ENCODE measurements at regions not wholly inside any gene's neighbourhood (a gene's known extent, or its start where the extent isn't known, plus 50 kb on each side); places are given as distances from the start of the nearest gene placed in this dataset.
"Not testable (repeated sequence)": the region's sequence is repeated elsewhere in the genome, so short reads cannot be mapped to it uniquely, and the experiment has no call there.

DNA sequence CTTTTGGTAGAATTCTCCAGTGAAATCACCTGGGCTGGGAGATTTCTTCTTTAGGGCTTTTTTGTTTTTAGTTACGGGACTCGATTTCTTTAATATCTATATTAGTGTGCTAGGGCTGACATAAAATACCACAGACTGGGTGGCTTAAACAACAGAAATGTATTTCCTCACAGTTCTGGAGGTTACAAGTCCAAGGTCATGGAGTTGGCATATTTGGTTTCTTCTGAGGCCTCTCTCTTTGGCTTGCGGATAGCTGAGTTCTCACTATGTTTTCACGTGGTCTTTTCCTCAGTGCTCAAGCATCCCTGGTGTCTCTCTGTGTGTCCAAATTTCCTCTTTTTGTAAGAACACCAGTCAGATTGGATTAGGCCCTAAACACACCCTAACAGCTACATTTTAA lies 208.5 kb upstream of the DTNA start:
- peaks cover 8% of the 10 kb centered on the region for H3K79me2 ChIP-seq (ENCODE audit: control insufficient read depth, insufficient read depth, low read length, unreplicated experiment)
- no peaks in the 10 kb centered on the region for H3K27me3 ChIP-seq (ENCODE audit: insufficient read depth, low read length)
- H2AFZ ChIP-seq (ENCODE audit: low read length, unreplicated experiment), result no peak overlapping the region
- no peaks in the 10 kb centered on the region; the same call in 1 of the 2 replicates for H3K36me3 ChIP-seq (ENCODE audit: insufficient read depth, low read length)
- H3K4me1 ChIP-seq (ENCODE audit: control insufficient read depth, insufficient read depth, low read length, unreplicated experiment), result peaks cover 11% of the 10 kb centered on the region
- H3K4me3 ChIP-seq (ENCODE audit: low read depth, low read length), result no peak overlapping the region
- H3K27ac ChIP-seq (ENCODE audit: low read depth, low read length), result no peak overlapping the region

DNA sequence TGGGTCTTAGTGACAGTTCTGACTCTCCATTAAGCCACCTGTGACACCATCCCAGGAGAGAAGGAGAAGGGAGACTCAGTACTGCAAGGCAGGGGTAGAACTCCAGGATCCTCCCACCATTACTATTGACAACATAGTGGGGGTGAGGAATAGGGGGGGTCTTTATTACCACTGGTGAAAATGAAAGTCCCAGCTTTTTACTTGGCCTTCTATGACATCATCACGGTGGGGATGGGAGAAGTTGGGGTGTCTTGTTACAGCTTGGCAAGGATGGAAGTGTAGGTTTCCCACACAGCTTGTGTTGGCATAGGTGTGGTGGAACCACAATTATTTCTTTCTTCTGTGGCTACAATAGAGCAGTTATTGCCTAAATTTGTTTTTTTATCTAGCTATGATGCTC lies 203.9 kb upstream of the DTNA start:
- no peak overlapping the region for H3K4me3 ChIP-seq (ENCODE audit: low read depth, low read length)

DNA sequence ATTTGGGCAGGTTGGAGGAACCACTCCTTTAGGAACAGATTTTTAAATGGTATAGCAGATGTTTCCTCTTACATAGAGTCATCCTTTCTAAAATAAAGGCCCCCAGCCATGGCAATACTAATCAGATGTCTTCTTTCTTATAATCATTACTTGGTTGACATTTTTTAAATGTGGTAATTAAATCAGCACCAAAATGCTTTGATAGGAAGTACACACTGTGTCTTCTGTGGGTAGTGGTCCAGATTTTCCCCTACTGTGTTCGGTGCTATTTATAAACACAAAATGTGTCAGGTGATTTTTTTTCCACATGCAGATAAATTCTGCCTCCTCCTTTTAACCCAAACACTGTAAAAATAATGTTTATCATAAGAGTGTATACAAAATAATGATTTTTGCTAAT lies 200.9 kb upstream of the DTNA start:
- Histone ChIP-seq H3K36me3 (ENCODE audit: insufficient read depth, low read length) (no peaks in the 10 kb centered on the region), H3K4me1 (ENCODE audit: control insufficient read depth, insufficient read depth, low read length, unreplicated experiment) (peaks cover 49% of the 10 kb centered on the region), H3K79me2 (ENCODE audit: control insufficient read depth, insufficient read depth, low read length, unreplicated experiment) (peaks cover 7% of the 10 kb centered on the region), H3K4me3 (ENCODE audit: low read depth, low read length) (no peak overlapping the region), H3K27ac (ENCODE audit: low read depth, low read length) (no peak overlapping the region), H2AFZ (ENCODE audit: low read length, unreplicated experiment) (no peak overlapping the region), H3K27me3 (ENCODE audit: insufficient read depth, low read length) (no peaks in the 10 kb centered on the region)

More for the DNA sequence above, 203.9 kb upstream of the DTNA start:
- Histone ChIP-seq H3K27me3 (ENCODE audit: insufficient read depth, low read length) (no peaks in the 10 kb centered on the region), H3K27ac (ENCODE audit: low read depth, low read length) (no peak overlapping the region), H3K79me2 (ENCODE audit: control insufficient read depth, insufficient read depth, low read length, unreplicated experiment) (peaks cover 4% of the 10 kb centered on the region), H2AFZ (ENCODE audit: low read length, unreplicated experiment) (no peak overlapping the region), H3K36me3 (ENCODE audit: insufficient read depth, low read length) (no peaks in the 10 kb centered on the region), H3K4me1 (ENCODE audit: control insufficient read depth, insufficient read depth, low read length, unreplicated experiment) (peaks cover 36% of the 10 kb centered on the region)

DNA sequence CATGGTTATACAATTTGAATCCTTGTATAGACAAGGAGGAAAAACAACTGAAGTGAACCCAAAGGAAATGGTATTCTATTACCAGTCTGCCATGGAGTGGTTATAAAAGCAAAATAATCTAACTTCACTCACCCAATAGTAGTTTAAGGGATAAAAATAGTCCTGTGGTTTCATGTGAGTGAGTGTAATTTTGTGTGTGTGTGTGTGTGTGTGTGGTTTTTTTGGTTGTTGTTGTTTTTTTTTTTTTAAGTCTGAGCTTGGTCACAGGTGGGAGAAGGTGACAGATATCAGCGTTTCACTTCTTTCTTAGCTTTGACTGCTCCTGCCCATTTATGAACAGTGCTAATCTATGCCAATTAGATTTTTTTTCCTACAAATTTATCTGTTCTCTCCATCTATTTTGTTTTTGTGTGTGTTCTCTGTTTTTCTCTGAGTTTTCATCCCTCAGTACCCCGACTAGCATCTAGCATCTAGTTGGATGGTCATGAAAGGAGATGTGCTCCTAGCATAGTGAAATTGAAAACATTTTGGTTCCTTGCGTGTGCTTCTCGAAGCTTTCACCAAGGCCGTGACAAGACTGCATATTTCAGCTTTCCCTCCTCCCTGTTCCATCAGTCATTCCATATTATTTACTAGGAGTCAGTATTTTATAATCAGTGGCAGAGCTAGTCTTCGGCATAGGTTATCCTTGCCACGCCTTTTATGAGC lies 200.1 kb upstream of the DTNA start:
- peaks cover 7% of the 10 kb centered on the region for H3K79me2 ChIP-seq (ENCODE audit: control insufficient read depth, insufficient read depth, low read length, unreplicated experiment)
- no peak overlapping the region for H2AFZ ChIP-seq (ENCODE audit: low read length, unreplicated experiment)

DNA sequence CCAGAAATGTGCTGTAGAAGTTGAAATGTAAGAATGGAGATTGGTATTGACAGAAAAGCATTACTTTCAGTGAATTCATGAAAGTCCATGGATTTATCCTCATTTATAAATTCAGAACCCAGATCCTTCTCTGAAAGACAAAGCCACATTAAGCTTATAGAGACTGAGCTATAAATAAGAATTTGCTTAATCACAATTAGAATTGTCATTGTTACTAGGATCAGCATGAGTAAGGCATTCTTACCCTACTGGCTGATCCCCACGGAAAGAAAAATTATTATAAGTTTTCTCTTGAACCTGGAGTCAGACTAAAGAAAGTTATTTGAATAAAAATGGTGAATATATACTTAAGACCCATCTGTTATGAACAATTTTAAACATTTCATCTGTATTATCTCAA lies 199.2 kb upstream of the DTNA start:
- H3K4me3 ChIP-seq (ENCODE audit: low read depth, low read length), result no peak overlapping the region
- H3K36me3 ChIP-seq (ENCODE audit: insufficient read depth, low read length), result no peaks in the 10 kb centered on the region
- H3K27me3 ChIP-seq (ENCODE audit: insufficient read depth, low read length), result no peaks in the 10 kb centered on the region
- H3K79me2 ChIP-seq (ENCODE audit: control insufficient read depth, insufficient read depth, low read length, unreplicated experiment), result peaks cover 7% of the 10 kb centered on the region
- no peak overlapping the region for H2AFZ ChIP-seq (ENCODE audit: low read length, unreplicated experiment)
- H3K27ac ChIP-seq (ENCODE audit: low read depth, low read length), result no peak overlapping the region
- H3K4me1 ChIP-seq (ENCODE audit: control insufficient read depth, insufficient read depth, low read length, unreplicated experiment), result peaks cover 65% of the 10 kb centered on the region

More for the DNA sequence above, 200.1 kb upstream of the DTNA start:
- Histone ChIP-seq H3K4me1 (ENCODE audit: control insufficient read depth, insufficient read depth, low read length, unreplicated experiment) (peaks cover 57% of the 10 kb centered on the region), H3K27ac (ENCODE audit: low read depth, low read length) (0 out of 2 replicates have a peak overlapping the region, but pooled peaks have one; percentile 0), H3K4me3 (ENCODE audit: low read depth, low read length) (0 out of 2 replicates have a peak overlapping the region, but pooled peaks have one; percentile 24), H3K27me3 (ENCODE audit: insufficient read depth, low read length) (no peaks in the 10 kb centered on the region), H3K36me3 (ENCODE audit: insufficient read depth, low read length) (no peaks in the 10 kb centered on the region)

DNA sequence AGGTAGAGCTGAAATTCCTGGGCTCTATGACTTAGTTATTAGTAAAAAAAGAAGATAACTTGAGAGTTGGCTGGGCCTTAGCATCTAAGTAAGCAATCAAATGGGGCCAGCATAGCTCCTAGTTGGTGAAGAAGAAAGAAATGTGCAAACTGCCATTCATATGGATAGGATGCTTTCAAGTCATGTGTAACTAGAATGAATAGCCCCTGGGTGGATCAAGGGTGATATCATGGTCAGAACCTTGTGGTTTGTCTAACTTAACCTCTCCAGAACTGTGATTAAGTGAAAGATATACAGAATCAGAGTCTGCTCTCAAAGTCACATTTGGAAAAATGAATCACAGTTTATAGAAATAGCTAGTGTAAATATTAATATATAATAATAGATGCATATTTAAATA lies 198.7 kb upstream of the DTNA start:
- no peak overlapping the region for H3K4me3 ChIP-seq (ENCODE audit: low read depth, low read length)
- H3K27me3 ChIP-seq (ENCODE audit: insufficient read depth, low read length), result no peaks in the 10 kb centered on the region
- H3K4me1 ChIP-seq (ENCODE audit: control insufficient read depth, insufficient read depth, low read length, unreplicated experiment), result peaks cover 63% of the 10 kb centered on the region
- H2AFZ ChIP-seq (ENCODE audit: low read length, unreplicated experiment), result no peak overlapping the region
- H3K36me3 ChIP-seq (ENCODE audit: insufficient read depth, low read length), result no peaks in the 10 kb centered on the region
- H3K27ac ChIP-seq (ENCODE audit: low read depth, low read length), result no peak overlapping the region
- H3K79me2 ChIP-seq (ENCODE audit: control insufficient read depth, insufficient read depth, low read length, unreplicated experiment), result peaks cover 7% of the 10 kb centered on the region

DNA sequence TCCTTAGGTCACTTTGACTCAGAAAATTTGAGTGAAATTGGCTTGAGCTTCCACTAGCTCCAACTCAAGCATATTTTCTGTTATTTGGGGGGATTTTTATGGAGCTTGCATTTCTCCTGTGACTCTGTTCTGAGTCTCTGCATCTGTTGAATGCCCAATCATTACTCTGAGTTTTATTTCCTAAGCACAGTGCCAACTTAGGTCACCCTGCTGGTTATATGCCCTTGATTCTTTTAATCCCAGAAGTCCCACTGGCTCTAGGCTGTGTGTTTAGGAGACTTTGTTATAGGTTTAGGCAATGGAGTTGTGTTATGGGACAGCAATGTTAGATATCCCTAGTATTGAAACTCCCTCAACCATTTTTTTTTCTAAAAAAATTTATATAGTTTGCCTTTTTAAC lies 198.2 kb upstream of the DTNA start:
- Histone ChIP-seq H3K4me3 (ENCODE audit: low read depth, low read length) (no peak overlapping the region), H3K4me1 (ENCODE audit: control insufficient read depth, insufficient read depth, low read length, unreplicated experiment) (peaks cover 62% of the 10 kb centered on the region), H2AFZ (ENCODE audit: low read length, unreplicated experiment) (no peak overlapping the region), H3K27ac (ENCODE audit: low read depth, low read length) (no peak overlapping the region), H3K36me3 (ENCODE audit: insufficient read depth, low read length) (no peaks in the 10 kb centered on the region), H3K79me2 (ENCODE audit: control insufficient read depth, insufficient read depth, low read length, unreplicated experiment) (peaks cover 7% of the 10 kb centered on the region), H3K27me3 (ENCODE audit: insufficient read depth, low read length) (no peaks in the 10 kb centered on the region)

DNA sequence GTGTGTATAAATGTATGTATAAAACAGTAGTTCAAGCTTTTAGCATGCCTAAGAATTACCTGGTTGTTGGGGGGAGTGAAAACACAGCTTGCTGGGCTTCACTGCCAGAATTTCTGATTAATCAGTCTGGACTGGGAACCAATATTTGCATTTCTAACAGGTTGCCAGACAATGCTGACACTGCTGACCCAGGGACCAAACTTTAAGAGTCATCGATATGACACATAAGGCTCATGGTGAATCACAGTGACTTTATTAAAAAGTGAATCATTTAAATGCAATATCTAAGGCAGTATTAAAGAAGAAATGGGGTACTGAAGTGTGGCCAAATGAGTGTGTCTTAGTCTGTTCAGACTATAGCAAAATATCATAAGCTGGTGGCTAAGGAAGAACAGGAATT lies 195.9 kb upstream of the DTNA start:
- Histone ChIP-seq H3K4me3 (ENCODE audit: low read depth, low read length) (no peak overlapping the region), H3K27ac (ENCODE audit: low read depth, low read length) (peak overlapping the region; percentile 64), H3K4me1 (ENCODE audit: control insufficient read depth, insufficient read depth, low read length, unreplicated experiment) (peaks cover 49% of the 10 kb centered on the region), H3K36me3 (ENCODE audit: insufficient read depth, low read length) (no peaks in the 10 kb centered on the region), H3K79me2 (ENCODE audit: control insufficient read depth, insufficient read depth, low read length, unreplicated experiment) (peaks cover 7% of the 10 kb centered on the region), H2AFZ (ENCODE audit: low read length, unreplicated experiment) (no peak overlapping the region), H3K27me3 (ENCODE audit: insufficient read depth, low read length) (no peaks in the 10 kb centered on the region)

DNA sequence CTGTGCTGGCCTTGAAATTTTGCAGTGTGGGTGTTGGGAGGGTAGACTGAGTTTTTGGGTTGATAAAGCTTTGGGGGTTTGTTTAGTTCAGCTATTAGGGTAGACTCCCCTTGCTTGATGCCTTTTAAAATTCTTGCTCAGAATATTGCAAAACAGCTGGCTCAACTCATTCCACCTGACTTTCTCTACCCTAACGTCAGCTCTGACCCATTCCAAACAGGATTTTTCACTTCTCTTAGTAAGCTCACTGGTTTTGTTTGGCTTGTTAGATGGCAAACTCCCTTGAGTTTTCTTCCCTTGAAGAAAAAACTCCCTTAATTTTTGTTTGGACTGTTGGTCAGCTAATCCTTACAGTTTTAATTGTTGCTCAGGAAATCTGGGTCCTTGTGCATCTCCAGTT lies 195.1 kb upstream of the DTNA start:
- Histone ChIP-seq H3K4me3 (ENCODE audit: low read depth, low read length) (no peak overlapping the region), H3K4me1 (ENCODE audit: control insufficient read depth, insufficient read depth, low read length, unreplicated experiment) (peaks cover 41% of the 10 kb centered on the region), H3K36me3 (ENCODE audit: insufficient read depth, low read length) (no peaks in the 10 kb centered on the region), H3K27me3 (ENCODE audit: insufficient read depth, low read length) (no peaks in the 10 kb centered on the region), H3K79me2 (ENCODE audit: control insufficient read depth, insufficient read depth, low read length, unreplicated experiment) (peaks cover 7% of the 10 kb centered on the region), H2AFZ (ENCODE audit: low read length, unreplicated experiment) (no peak overlapping the region), H3K27ac (ENCODE audit: low read depth, low read length) (peak overlapping the region; percentile 64)

DNA sequence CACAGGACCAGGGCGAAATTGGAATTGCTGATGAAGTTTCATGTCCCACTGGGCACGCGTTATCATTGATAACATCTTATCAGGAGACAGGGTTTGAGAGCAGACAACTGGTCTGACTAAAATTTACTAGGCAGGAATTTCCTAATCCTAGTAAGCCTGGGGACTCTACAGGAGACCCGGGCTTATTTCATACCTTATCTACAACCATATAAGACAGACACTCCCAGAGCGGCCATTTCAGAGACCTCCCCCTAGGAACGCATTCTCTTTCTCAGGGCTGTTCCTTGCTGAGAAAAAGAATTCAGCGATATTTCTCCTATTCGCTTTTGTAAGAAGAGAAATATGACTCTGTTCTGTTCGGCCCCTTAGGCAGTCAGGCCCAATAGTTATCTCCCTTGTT lies 193.7 kb upstream of the DTNA start:
- not testable (repeated sequence) for H2AFZ ChIP-seq (ENCODE audit: low read length, unreplicated experiment); H3K27me3 ChIP-seq (ENCODE audit: insufficient read depth, low read length); H3K4me3 ChIP-seq (ENCODE audit: low read depth, low read length); H3K79me2 ChIP-seq (ENCODE audit: control insufficient read depth, insufficient read depth, low read length, unreplicated experiment); H3K27ac ChIP-seq (ENCODE audit: low read depth, low read length); H3K36me3 ChIP-seq (ENCODE audit: insufficient read depth, low read length)
- H3K4me1 ChIP-seq (ENCODE audit: control insufficient read depth, insufficient read depth, low read length, unreplicated experiment), result peaks cover 27% of the 10 kb centered on the region

DNA sequence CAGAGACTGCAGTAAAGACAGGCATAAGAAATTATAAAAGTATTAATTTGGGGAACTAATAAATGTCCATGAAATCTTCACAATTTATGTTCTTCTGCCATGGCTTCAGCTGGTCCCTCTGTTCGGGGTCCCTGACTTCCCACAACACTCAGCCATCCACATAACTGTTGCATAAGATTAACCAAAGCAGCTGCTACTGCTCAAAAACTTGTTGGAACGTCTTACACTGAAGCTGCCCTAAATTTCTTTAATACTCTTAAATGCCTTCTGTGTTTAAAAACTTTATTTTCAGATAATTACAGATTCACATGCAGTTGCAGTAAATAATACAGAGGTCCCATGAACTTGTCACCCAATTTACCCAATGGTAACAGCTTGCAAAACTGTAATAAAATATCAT lies 193.1 kb upstream of the DTNA start:
- peaks cover 22% of the 10 kb centered on the region for H3K4me1 ChIP-seq (ENCODE audit: control insufficient read depth, insufficient read depth, low read length, unreplicated experiment)
- H3K79me2 ChIP-seq (ENCODE audit: control insufficient read depth, insufficient read depth, low read length, unreplicated experiment), result not testable (repeated sequence)

More for the DNA sequence above, 193.1 kb upstream of the DTNA start:
- not testable (repeated sequence) for H3K27me3 ChIP-seq (ENCODE audit: insufficient read depth, low read length); H3K36me3 ChIP-seq (ENCODE audit: insufficient read depth, low read length); H3K4me3 ChIP-seq (ENCODE audit: low read depth, low read length); H2AFZ ChIP-seq (ENCODE audit: low read length, unreplicated experiment); H3K27ac ChIP-seq (ENCODE audit: low read depth, low read length)

Data from ACC112 (cell line).